ENCODE measurements at regions not wholly inside any gene's neighbourhood (a gene's known extent, or its start where the extent isn't known, plus 50 kb on each side); places are given as distances from the start of the nearest gene placed in this dataset.
A peak's percentile ranks its signal among the peaks of the same experiment; 100 is the strongest.

DNA sequence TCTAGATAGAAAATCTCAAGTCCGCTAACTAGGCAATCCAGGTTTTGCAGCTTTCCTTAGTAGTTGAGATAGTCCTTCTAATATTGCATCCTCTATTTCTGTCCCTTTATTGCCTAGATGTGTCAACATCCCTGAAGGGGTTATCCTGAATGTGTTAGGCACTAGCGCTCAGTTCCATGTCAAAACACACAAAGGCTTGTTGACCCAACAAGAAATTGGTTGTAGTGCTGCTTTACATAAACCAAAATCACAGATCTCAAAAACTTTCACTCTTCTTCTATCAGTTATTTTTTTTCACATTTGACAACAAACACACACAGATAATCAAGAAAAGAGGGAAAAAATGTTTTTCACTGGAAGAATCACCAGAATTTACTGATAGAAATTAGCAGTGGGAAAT lies 51.4 kb upstream of the SOX2 start:
- no peak for DNase-seq (ENCODE audit: low spot score)

DNA sequence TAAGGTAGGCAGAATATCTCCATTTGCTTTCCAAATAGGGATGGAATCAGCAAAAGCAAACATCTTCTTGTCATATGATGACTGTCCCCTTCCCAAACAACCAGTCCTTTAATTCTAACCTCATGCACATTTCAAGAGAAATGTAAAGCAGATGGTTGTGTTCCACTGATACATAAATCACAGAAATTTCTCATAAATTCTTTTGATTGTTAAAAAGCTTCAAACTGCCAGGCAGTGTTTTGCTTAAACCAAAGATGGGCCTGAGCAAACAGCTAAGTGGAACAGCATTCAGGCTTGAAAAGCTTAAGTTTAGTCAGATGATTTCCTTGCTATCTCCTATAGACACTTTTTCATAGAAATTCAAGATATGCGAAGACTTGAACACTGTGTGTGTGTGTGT lies 74.3 kb upstream of the SOX2 start:
- DNase-seq (ENCODE audit: low spot score) = no peak

DNA sequence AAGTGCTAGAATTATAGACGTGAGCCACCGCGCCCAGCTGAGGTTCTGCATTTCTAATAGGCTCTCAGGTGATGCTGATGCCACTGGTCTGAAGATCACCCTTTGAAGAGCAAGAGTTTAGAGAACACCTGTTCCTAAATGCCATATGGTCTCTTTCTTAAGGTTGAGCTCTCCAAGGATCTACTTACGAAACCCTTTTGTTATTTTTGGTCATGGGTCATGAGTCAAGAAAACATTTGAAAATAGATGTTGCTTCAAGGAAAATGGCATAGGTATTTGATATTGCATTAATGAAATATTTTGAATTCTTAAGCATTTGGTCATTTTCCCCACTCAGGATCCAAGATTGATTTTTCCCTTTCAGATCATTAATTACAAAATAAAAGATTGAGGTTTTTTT lies 74.7 kb upstream of the SOX2 start:
- DNase-seq (ENCODE audit: low spot score) = no peak

DNA sequence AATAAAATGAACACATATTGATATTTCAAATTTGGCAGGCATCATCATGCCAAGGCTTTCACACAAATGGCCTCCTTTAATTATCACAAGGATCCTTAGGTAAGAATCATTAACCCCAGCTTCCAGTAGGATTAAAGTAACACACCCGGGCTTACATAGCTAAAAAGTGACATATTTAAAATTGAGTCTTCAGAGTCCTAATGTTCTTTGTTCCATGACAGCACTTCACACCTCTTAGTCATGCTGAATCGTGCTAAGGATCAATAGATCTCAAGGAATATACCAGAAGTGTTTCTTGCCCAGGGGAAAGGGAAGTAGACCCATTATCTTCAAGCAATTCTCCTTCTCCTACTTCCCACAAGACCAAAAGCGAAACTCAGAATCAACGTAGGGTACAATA lies 76.6 kb upstream of the SOX2 start:
- DNase-seq (ENCODE audit: low spot score) = no peak

DNA sequence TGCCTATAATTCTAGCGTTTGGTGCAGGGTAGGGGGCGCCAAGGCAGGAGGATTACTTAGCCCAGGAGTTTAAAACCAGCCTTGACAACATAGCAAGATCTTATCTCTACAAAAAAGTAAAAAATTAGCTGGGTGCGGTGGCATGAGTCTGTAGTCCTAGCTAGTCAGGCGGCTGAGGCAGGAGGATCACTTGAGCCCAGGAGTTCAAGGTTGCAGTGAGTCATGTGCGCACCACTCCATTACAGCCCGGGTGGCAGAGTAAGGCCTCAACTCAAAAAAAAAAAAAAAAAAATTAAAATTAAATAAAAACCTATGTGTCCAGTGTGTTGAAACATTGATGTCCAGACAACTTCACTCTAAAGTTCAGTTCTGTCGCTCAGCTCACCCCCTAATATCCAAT lies 78.2 kb upstream of the SOX2 start:
- no peak for DNase-seq (ENCODE audit: low spot score)

DNA sequence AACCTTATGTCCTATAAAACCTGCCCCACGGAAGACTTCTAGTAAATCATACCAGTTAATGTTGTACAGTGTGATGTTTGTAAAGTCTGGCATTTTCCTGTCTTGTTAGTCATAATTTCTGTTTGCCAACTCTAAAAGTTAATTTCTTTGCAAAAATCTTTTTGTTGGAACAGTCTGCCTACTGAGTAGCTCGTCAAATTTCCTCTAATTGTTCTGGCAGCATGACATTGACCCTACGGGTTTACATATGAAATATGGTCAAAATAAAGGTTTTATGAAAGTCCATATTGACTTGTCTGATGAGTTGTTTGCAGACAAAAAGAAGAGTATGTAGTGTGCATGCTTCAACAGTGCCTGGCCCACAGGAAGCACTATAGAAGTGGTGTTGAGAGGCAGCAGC lies 79.8 kb upstream of the SOX2 start:
- no peak for DNase-seq (ENCODE audit: low spot score)

DNA sequence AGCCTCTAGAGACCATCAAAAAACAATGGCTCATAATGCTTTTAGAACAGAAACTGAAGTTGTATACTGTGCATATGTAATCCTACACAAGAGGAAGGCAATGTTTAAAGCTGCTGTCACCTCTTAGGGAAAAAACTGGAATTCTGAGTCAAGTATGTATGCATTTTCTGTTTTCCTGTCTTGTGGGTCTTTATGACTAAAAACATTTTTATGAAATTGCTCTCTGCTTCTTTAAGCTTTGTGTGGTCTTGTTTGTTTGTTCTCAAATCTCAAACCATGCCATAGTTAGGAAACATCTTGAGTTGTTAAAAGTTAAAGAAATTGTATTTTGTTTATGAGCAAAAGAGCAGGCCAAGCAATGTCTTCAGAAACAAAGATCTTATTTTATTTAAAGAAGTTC lies 80.9 kb upstream of the SOX2 start:
- no peak for DNase-seq (ENCODE audit: low spot score)

DNA sequence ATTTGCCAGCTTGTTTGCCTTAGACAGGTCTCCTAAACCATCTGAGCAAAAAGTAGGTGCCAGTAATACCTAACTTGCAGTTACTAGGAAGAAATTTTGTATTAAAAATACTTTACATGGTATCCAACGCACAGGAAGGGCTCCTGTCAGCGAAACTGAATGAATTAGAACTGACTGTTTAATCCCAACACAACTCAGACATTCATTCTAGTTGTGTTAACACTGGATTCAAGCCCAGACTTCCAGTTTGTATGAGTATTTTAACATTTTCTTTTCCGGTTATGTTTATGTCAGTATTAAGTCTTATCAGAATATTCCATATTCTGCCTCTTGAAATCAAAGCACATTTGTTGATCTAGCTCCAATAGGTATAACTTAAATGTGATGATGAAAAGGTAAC lies 82.0 kb upstream of the SOX2 start:
- DNase-seq (ENCODE audit: low spot score) = no peak

DNA sequence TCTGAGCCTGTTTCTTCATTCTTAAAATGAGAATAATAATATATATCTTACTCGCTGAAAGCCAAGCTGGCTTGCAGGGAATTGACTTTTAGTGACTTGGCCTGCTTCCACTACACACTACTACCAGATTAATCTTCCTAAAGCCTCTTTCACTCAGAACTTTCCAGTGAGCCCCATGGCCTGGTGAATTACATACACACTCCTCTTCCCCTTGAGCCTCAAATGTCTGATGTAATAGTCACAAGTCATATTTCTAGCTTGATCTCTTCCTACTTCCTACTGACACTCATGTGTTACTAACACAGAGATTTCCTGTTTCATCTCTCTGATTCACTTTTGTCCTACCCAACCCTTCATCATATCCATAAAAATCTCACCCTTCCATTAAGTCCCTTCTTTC lies 82.7 kb upstream of the SOX2 start:
- DNase-seq (ENCODE audit: low spot score) = no peak

DNA sequence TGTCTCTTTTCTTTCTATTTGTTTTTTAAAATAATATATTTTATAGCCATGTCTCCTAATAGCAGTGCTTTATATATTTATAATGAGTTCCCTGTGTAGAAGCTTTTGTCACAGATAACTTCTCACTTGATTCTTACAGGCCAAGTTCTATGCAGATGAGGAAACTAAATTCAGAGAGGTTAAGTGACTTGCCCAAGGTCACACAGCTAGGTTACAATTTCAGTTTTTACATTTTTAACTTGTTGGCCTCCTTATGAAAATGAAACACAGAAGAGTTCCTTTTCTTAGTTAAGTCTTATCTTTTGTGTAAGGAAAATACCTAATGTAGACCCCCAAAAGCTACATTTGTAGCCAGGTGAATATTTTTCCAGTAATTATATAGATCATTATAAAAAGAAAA lies 83.3 kb upstream of the SOX2 start:
- DNase-seq (ENCODE audit: low spot score) = no peak

DNA sequence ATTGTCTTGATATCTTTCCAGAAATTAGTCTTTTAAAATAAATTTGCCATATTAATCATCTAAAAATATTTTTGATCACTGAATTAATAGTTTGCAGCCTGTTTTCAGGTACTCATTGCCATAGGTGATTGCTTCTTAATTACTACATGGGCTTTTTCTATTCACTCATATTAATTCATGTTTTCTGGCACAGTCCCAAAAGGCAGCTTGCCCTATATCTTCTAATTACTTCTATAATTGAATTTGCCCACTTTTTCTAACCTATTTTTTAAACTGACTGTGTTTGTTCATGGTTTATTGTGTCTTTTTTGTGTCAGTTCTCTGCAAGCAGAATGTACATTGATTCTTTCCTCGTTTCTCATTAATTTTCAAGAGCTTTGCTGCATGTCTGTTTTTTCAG lies 85.7 kb upstream of the SOX2 start:
- DNase-seq (ENCODE audit: low spot score) = no peak

DNA sequence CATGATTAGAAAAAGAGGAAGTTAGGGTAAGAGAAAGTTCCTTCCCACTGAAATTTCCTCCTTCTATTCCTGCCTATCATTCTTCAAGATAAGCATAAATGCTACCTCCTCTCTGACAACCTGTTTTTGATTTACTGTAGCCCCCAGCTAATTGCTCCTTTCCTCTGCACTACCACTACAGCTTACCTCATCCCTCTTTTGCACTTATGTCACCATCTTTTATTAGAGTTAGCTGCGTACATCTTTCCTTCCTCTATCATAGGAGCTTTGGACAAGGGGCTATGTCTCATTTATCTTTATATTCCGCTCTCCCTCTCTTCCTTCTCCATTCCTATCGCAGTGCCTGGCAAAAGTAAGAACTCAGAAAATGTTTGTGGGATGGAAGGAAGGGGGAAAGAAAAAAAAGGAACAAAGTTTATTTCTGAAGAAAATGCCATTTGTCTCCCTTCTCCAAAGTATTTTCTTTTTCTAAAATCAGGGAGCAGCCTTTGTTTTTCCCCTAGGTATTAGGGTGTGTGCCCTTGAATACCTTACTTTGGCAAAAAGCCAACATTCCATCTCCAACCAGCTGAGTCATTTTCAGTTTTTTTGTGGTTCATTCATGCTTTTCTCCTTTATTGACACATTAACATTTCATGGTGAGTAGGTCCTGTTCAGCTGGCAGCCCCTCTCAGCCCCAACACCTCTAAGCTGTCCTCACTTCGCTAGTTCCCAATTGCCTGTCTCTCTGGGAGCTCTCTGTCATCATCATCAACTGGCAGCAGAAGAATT lies 87.6 kb upstream of the SOX2 start:
- peak; percentile 27 for DNase-seq (ENCODE audit: low spot score)

DNA sequence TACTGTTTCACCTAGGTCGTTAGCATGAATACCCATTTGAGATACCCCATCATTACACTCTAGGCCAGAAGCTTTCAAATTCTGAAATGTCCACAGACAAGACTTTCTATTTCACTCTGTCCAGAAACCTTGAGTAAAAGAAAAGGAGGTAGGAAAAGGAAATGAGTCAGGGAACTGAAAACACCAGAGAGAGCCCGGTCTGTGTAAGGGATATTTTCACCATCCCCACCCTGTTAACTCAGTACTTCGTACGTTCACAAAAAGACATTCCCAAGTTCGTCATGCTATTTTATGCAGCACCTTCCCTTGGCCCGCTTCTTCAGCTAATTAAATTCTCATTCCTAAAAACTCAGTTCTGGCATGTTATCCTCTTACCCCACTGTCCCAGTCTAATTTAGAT lies 89.4 kb upstream of the SOX2 start:
- DNase-seq (ENCODE audit: low spot score) = no peak

DNA sequence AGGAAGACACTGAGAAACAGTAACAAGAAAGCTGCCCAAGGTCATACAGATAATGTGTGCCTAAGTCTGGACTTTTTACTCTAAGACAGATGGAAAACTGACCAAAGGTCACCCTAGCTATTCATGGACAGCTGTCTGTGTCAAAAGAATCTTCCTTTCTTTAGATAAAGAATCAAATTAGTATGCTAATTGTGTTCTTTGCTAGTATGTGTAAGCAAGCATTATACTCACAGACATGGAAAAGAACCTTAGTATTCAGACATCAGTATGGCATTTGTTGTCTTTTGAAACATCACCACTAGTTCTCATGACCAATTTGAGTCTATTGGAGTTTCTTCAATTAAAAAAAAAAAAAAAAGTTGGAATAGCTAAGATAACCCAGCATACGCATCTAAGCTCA lies 91.8 kb upstream of the SOX2 start:
- no peak for DNase-seq (ENCODE audit: low spot score)

DNA sequence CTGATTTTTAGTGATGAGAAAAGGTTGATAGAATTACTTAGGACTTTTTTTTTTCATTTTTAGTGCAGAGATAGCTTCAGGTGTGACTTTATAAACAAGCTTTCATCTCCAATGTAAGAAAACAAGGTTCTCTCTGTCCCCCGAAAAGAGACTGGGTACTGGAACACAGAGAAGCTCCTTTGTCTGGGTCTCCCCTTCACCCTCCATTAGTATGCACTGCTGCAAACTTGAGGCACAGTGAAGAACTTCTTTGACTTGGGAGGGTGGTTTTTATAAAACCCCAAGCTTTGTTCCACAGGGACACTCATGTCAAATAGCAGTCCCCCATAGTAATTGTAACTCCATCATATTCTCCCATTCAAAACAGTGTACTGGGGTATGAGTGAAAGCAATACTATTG lies 93.5 kb upstream of the SOX2 start:
- no peak for DNase-seq (ENCODE audit: low spot score)

DNA sequence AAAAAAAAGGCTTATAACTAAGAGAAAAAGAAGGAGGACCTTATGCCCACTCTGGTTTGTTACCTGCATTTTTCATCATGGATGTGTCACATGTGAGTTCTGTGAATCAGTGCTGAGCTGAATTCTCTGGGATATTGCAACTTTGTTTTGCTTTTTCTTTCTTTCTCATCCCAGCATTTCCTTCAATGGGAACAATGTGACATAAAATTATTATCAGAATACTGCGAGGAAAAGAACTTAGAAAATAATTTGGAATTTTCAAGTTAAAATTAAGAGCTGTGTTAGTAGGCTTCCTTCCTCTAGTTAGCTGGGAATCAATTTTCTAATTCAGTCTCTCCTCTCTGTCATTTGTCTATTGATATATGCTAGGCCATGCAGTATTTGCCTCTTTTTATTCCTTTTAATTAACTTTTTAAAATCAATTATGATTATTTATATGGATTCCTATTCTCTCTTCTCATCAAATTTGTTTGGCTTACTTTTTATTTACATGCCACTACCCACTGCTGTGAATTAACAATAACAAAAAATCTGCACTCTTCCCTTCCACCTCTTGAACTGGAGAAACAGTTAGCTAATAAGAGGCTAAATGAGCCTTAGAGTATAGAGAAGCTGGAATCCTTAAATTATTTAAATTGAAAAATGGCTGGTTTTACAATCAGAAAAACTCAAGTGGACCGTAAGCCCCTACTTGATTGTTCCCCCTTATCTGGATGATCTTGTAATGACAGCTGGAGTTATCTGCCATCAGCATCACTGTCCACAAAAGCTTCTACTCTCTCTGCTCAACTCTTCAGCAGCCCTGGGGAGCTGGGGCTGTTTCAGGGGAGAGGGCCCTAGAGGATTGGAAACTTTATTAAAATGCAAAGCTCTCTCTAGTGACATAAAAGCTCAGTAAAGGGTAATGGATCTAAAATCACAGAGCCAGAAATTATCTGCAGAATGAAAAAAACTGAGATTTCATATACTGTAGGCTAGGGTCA lies 95.3 kb upstream of the SOX2 start:
- no peak for DNase-seq (ENCODE audit: low spot score)

DNA sequence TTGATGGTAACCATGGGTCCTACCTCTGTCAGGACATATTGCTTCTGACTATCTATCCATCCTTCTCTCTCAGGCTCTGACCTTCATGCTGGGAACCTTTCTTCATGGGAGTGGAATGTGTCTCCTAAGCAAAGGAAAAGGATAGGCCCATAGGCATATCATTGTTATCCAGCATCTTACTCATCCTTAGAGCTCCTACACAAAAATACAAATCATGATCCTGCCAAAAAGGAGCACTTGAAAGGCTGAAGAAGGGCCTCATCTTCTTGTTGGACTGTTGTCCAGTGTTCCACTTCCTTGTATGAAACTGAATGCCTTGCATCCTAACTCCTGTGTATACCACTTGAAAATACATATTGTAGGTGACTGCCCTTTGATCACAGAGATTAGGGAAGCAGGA lies 96.1 kb upstream of the SOX2 start:
- DNase-seq (ENCODE audit: low spot score) = no peak

DNA sequence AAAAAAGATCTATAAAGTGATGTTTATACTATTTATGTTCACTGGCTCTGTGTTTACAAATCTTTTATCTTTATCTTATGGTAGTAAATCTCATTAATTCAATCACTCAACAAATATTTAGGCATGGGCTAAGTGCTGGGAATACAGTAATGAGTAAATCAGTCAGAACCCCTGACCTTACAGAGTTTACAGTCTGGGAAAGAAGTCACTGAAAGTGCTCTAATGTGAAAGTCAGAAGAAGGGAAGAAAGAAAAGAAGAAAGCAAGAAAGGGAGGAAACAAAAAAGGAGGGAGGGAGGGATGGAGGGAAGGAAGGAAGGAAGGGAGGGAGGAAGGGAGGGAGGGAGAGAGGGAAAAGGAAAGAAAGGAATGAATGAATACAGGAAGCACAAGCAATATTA lies 96.8 kb upstream of the SOX2 start:
- DNase-seq (ENCODE audit: low spot score) = no peak

DNA sequence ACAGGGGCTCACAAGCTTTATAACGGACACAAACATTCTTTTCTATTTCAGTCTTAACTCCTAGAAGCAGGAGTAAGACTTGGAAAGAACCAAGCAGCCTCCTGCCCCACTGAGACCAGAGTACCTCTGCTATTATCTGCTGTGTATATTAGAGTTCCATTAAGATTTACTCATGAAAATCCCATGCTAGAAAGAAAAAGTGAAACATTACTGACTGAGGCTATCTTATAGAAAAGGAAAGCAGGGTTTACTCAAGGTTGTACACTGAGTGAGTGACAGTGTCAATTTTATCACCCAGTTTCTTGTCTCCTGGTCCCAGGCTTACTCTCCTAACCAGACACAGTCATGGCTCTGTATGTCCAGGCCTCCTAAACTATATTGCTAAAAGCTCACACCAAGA lies 97.9 kb upstream of the SOX2 start:
- DNase-seq (ENCODE audit: low spot score) = no peak

DNA sequence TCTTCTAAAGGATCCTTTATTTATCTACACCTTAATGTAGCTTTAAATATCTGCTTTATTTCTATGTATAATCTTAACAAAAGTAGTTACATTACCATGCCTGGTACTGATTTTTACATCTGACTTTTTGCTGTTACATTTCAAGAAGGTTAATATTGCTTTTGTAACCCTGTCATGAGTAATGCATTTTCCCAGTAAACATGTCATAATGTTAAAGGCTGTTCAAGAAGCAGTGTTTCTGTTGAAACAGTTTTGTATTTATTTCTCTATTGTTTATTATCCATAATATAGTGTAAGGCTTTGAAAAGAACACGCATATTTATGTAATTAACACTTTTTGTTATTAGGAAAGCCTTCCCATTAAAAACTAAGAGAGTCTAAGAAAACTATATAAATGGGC lies 98.5 kb upstream of the SOX2 start:
- DNase-seq (ENCODE audit: low spot score) = no peak

DNA sequence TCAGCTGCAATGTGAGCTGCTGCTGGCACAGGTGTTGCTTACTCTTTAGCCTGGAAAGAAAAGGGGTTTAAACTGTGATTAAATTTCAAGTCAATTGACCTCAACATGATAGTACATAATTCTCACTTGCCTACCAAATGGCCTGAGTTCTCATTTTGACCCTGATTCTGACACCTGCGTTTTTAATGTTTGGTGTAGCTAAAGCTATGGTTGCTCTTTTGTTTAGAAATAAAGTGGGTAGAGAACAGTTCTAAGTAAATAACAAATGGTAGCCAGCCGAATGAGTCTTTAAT lies 100.8 kb upstream of the SOX2 start:
- no peak for DNase-seq (ENCODE audit: low spot score)

DNA sequence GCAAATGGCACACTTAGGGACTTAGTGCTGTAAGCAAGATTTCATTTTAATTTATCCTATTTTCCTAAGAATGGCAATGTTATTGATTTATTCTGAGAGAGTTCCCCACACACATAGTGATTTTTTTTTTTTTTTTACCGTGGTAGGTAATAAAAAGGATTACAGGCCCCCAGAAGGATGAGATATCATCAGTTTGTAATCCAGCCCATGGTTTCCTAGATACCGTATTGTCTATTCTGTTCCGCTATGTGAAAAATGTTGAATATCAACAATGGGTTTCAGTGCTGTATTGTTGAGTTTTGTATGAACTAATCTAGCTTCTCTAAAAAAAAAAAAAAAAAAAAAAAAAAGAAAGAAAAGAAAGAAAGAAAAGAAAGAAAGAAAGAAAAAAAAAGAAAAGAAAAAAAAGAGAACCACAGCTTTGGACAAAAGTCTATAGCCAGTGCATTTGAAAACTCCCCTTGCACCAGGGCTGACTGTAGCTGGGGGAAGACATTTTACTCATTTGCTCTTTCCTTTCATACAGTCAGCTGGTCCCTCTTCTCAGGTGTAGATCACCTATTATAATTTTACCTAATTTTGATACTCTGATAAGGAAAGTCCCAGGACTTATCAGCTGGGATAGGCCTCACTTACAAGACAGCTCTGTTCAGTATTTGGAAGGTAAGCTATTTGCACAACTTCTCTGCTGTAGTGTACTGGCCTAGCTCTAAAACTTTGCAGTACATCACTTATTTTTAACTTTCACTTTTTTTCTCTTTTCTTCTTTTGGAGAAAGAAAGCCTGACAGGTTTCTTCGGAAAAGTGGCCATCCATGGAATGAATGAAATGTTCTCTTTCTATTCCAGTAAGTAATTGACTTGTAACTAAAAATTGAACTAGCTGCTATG lies 101.4 kb upstream of the SOX2 start:
- no peak for DNase-seq (ENCODE audit: low spot score)
